ENCODE measurements at regions not wholly inside any gene's neighbourhood (a gene's known extent, or its start where the extent isn't known, plus 50 kb on each side); places are given as distances from the start of the nearest gene placed in this dataset.

DNA sequence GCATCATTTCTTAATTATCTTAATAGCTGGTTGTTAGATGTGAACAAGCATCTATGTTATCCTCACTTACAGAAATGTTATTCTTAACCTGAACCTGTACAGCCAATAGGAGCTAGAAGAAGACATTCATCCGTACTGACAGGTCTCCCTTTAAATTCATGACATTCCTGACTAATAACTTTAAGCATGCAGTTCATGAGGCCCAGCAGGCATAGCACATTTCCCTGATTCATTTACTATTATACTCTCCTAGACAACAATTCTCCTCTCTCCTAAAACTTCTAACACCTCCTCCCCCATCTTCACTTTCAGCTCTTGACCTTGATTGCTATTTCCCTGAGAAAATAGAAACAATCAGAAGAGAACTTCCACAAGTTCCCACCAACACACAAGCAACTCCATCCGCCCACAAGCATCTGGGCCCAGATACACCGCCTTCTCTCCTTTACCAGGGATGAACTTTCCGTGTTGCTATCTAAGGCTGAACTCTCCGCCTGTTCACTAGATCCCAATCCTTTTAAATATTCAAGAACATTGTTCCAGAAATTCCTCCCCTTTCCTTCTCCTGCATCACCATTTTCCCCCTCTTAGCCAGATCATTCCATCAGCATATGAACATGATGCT is 62.9 kb upstream of the SPRED1 start:
- no peak for TF ChIP-seq POLR2A (IDR thresholded peaks at IDR 0.05)
- no peak for TF ChIP-seq POLR2AphosphoS5 (IDR thresholded peaks at IDR 0.05)
- TF ChIP-seq CTCF (IDR thresholded peaks at IDR 0.05), result no peak
- TF ChIP-seq EP300 (IDR thresholded peaks at IDR 0.05), result no peak

Data from suprapubic skin (tissue), 4 donors.